HepG2 (cell line): ENCODE measurements at regions not wholly inside any gene's neighbourhood (a gene's known extent, or its start where the extent isn't known, plus 50 kb on each side); places are given as distances from the start of the nearest gene placed in this dataset.
A peak's percentile ranks its signal among the peaks of the same experiment; 100 is the strongest.

Experiments
- AHR ChIP-seq: IDR thresholded peaks from 2 replicates; pipeline ENCODE4 v1.6.1; 2018; ENCODE audit warnings: missing genetic modification reagents, missing compliant biosample characterization
- CENPT ChIP-seq: sonication (generic); formaldehyde crosslinking; IDR thresholded peaks from 2 replicates; pipeline ENCODE4 v1.8.0; 2022; ENCODE audit warnings: low read depth, mild to moderate bottlenecking, moderate library complexity, missing genetic modification reagents
- FOXC1 ChIP-seq: sonication (generic); formaldehyde crosslinking; IDR thresholded peaks from 2 replicates; pipeline ENCODE4 v1.8.0; 2022; ENCODE audit warnings: mild to moderate bottlenecking, missing genetic modification reagents, borderline replicate concordance
- HNF4G ChIP-seq, 2 experiments: sonication (generic) in 1 of 2; formaldehyde crosslinking in 1 of 2; IDR thresholded peaks; 2 replicates each; pipeline versions ENCODE4 v1.4.0 to v1.6.1; 2011 to 2020; ENCODE audit warnings: borderline replicate concordance in 2 of 2, low read depth in 2 of 2, mild to moderate bottlenecking in 2 of 2, low read length in 1 of 2, missing genetic modification reagents in 1 of 2, moderate library complexity in 1 of 2
- HOXA7 ChIP-seq: sonication (generic); formaldehyde crosslinking; IDR thresholded peaks from 2 replicates; pipeline ENCODE4 v1.8.1; 2022; ENCODE audit warnings: mild to moderate bottlenecking, missing genetic modification reagents, moderate library complexity
- KDM1A ChIP-seq: IDR thresholded peaks from 2 replicates; pipeline ENCODE4 v1.6.1; 2016; ENCODE audit warnings: missing compliant biosample characterization
- MEIS2 ChIP-seq: sonication (generic); formaldehyde crosslinking; IDR thresholded peaks from 2 replicates; pipeline ENCODE4 v1.9.0; 2021; ENCODE audit warnings: mild to moderate bottlenecking, missing genetic modification reagents
- NAIF1 ChIP-seq: sonication (generic); formaldehyde crosslinking; IDR thresholded peaks from 2 replicates; pipeline ENCODE4 v1.5.0; 2020; ENCODE audit warnings: mild to moderate bottlenecking, missing genetic modification reagents, borderline replicate concordance
- NFIB ChIP-seq: sonication (generic); formaldehyde crosslinking; IDR thresholded peaks from 2 replicates; pipeline ENCODE4 v1.9.0; 2021; ENCODE audit warnings: missing genetic modification reagents, mild to moderate bottlenecking, borderline replicate concordance
- NR2F2 ChIP-seq: IDR thresholded peaks from 2 replicates; pipeline ENCODE4 v1.6.1; 2012; ENCODE audit warnings: low read depth, inconsistent platforms, borderline replicate concordance
- SOX6 ChIP-seq, 2 experiments: fragments of 450-650 bp in 1 of 2; sonication (generic) in 1 of 2; formaldehyde crosslinking in 1 of 2; IDR thresholded peaks; 2 replicates each; pipeline versions ENCODE4 v1.4.0 to v1.6.1; 2017 to 2020; ENCODE audit warnings: antibody characterized with exemption in 1 of 2, mild to moderate bottlenecking in 1 of 2, missing genetic modification reagents in 1 of 2
- STAG1 ChIP-seq: sonication (generic); formaldehyde crosslinking; IDR thresholded peaks from 2 replicates; pipeline ENCODE4 v1.4.0; 2020; ENCODE audit warnings: missing genetic modification reagents
- TAF15 ChIP-seq: fragments of 200-400 bp; formaldehyde crosslinking; IDR thresholded peaks from one replicate; pipeline ENCODE4 v1.6.1; 2018; ENCODE audit warnings: mild to moderate bottlenecking, low read depth, low read length; ENCODE audit not compliant: poor library complexity, severe bottlenecking
- TFDP1 ChIP-seq: IDR thresholded peaks from 2 replicates; pipeline ENCODE4 v1.6.1; 2016; ENCODE audit warnings: missing compliant biosample characterization, missing genetic modification reagents, borderline replicate concordance
- XBP1 ChIP-seq: sonication (generic); formaldehyde crosslinking; IDR thresholded peaks from 2 replicates; pipeline ENCODE4 v1.5.0; 2020; ENCODE audit warnings: missing genetic modification reagents
- ZBED4 ChIP-seq: sonication (generic); formaldehyde crosslinking; IDR thresholded peaks from 2 replicates; pipeline ENCODE4 v1.4.0; 2020; ENCODE audit warnings: missing genetic modification reagents, borderline replicate concordance
- ZBTB7A ChIP-seq: sonication (generic); formaldehyde crosslinking; IDR thresholded peaks from 2 replicates; pipeline ENCODE4 v1.8.0; 2022; ENCODE audit warnings: mild to moderate bottlenecking, missing genetic modification reagents
- ZNF10 ChIP-seq: sonication (generic); formaldehyde crosslinking; IDR thresholded peaks from 2 replicates; pipeline ENCODE4 v1.4.0; 2020; ENCODE audit warnings: mild to moderate bottlenecking, low read depth, missing genetic modification reagents, borderline replicate concordance
- ZNF121 ChIP-seq: sonication (generic); formaldehyde crosslinking; IDR thresholded peaks from 2 replicates; pipeline ENCODE4 v1.5.0; 2020; ENCODE audit warnings: mild to moderate bottlenecking, missing genetic modification reagents
- ZNF557 ChIP-seq: sonication (generic); formaldehyde crosslinking; IDR thresholded peaks from 2 replicates; pipeline ENCODE4 v1.4.0; 2020; ENCODE audit warnings: missing genetic modification reagents
- ZNF567 ChIP-seq: sonication (generic); formaldehyde crosslinking; IDR thresholded peaks from 2 replicates; pipeline ENCODE4 v1.8.1; 2023; ENCODE audit warnings: mild to moderate bottlenecking, missing genetic modification reagents, borderline replicate concordance
- ZNF580 ChIP-seq: IDR thresholded peaks from 2 replicates; pipeline ENCODE4 v1.6.1; 2016; ENCODE audit warnings: low read depth, borderline replicate concordance
- ZNF784 ChIP-seq: sonication (generic); formaldehyde crosslinking; IDR thresholded peaks from 2 replicates; pipeline ENCODE4 v1.5.1; 2020; ENCODE audit warnings: missing genetic modification reagents, mild to moderate bottlenecking, borderline replicate concordance

GRCh38 chr14:101706509-101707067 lies 54.9 kb upstream of the PPP2R5C start (continued):
- TF ChIP-seq ZNF580 (peak; percentile 70), HOXA7 (CRISPR knock-in tag) (no peak), SOX6 (IDR thresholded peaks at IDR 0.05) (no peak), SOX6 (CRISPR knock-in tag; IDR thresholded peaks at IDR 0.05) (0 out of 2 replicates have a peak, but pooled peaks have one; percentile 17), ZNF121 (CRISPR knock-in tag) (0 out of 2 replicates have a peak, but pooled peaks have one; percentile 17), XBP1 (CRISPR knock-in tag) (no peak), ZBTB7A (CRISPR knock-in tag) (no peak), HNF4G (IDR thresholded peaks at IDR 0.05; ENCODE audit: borderline replicate concordance, low read depth, low read length) (no peak), HNF4G (CRISPR knock-in tag; IDR thresholded peaks at IDR 0.05; ENCODE audit: borderline replicate concordance, low read depth) (0 out of 2 replicates have a peak, but pooled peaks have one; percentile 1), STAG1 (no peak), CENPT (CRISPR knock-in tag) (no peak), AHR (CRISPR knock-in tag) (peak; percentile 67; the same call in 1 of the 2 replicates), ZNF557 (CRISPR knock-in tag) (no peak), TFDP1 (CRISPR knock-in tag) (peak; percentile 67; the same call in 1 of the 2 replicates), TAF15 (no peak), ZNF567 (no peak), MEIS2 (CRISPR knock-in tag) (no peak; the same call in 1 of the 2 replicates), ZBED4 (CRISPR knock-in tag) (peak; percentile 50; the same call in 1 of the 2 replicates), NAIF1 (CRISPR knock-in tag) (no peak), ZNF784 (CRISPR knock-in tag) (no peak), NR2F2 (no peak), NFIB (CRISPR knock-in tag) (no peak), FOXC1 (CRISPR knock-in tag) (peak; percentile 73; the same call in 1 of the 2 replicates), ZNF10 (CRISPR knock-in tag) (no peak), KDM1A (CRISPR knock-in tag) (no peak)
